PC-3 (cell line): ENCODE measurements at regions not wholly inside any gene's neighbourhood (a gene's known extent, or its start where the extent isn't known, plus 50 kb on each side); places are given as distances from the start of the nearest gene placed in this dataset.

Experiments used
- ATAC-seq: fragments of 200-7000 bp; cut with Tn5 transposase; 2 replicates; pipeline ENCODE4 v1.9.1; 2020; ENCODE audit warnings: mild to moderate bottlenecking, moderate library complexity
- BruUV-seq: library from RNA; stranded (reverse); fragments of 400-500 nt; replicated peaks from 2 replicates; lab custom pipeline; 2021; lab: Mats Ljungman, UMichigan
- CTCF ChIA-PET: fragments of 300-600 bp; sonication (Branson Sonifier 250); formaldehyde crosslinking; loops from one replicate; lab custom pipeline; 2022; ENCODE audit warnings: antibody characterized with exemption; lab: Charles Lee
- POLR2A ChIA-PET: fragments of 300-600 bp; sonication (Branson Sonifier 250); formaldehyde crosslinking; loops from one replicate; lab custom pipeline; 2022; ENCODE audit warnings: antibody characterized with exemption; ENCODE audit not compliant: unreplicated experiment; lab: Charles Lee
- DNase-seq: peaks from one replicate; pipeline ENCODE4 v3.0.0-alpha.2; 2015
- H2AFZ ChIP-seq: fragments of 300-600 bp; sonication (generic); 2 replicates; pipeline ENCODE4 v1.6.0; 2016; ENCODE audit warnings: antibody characterized with exemption, low read length
- H3F3A ChIP-seq: fragments of 300-600 bp; sonication (generic); one replicate; pipeline ENCODE4 v1.6.0; 2017; ENCODE audit warnings: antibody characterized with exemption, low read length, control low read depth, mild to moderate bottlenecking; ENCODE audit not compliant: unreplicated experiment
- H3K27ac ChIP-seq: fragments of 300-600 bp; sonication (generic); 2 replicates; pipeline ENCODE4 v1.5.1; 2016; ENCODE audit warnings: mild to moderate bottlenecking, low read length
- H3K27me3 ChIP-seq: fragments of 300-600 bp; sonication (generic); 2 replicates; pipeline ENCODE4 v1.6.1; 2016; ENCODE audit warnings: low read length, mixed read lengths
- H3K36me3 ChIP-seq: fragments of 300-600 bp; sonication (generic); 2 replicates; pipeline ENCODE4 v1.6.1; 2016; ENCODE audit warnings: low read depth, mixed run types, low read length, mixed read lengths
- H3K4me1 ChIP-seq: fragments of 300-600 bp; sonication (generic); 2 replicates; pipeline ENCODE4 v1.5.1; 2016; ENCODE audit warnings: low read length; ENCODE audit not compliant: insufficient read depth
- H3K4me2 ChIP-seq: fragments of 300-600 bp; sonication (generic); 2 replicates; pipeline ENCODE4 v1.6.0; 2016; ENCODE audit warnings: low read length
- H3K4me3 ChIP-seq: fragments of 300-600 bp; sonication (generic); 2 replicates; pipeline ENCODE4 v1.5.1; 2016; ENCODE audit warnings: mild to moderate bottlenecking, low read length, mixed read lengths
- H3K79me2 ChIP-seq: fragments of 300-600 bp; sonication (generic); 2 replicates; pipeline ENCODE4 v1.6.1; 2017; ENCODE audit warnings: low read length, mixed read lengths
- H3K9ac ChIP-seq: fragments of 300-600 bp; sonication (generic); 2 replicates; pipeline ENCODE4 v1.6.0; 2016; ENCODE audit warnings: mild to moderate bottlenecking, low read length
- H3K9me2 ChIP-seq: fragments of 300-600 bp; sonication (generic); replicated peaks from 2 replicates; pipeline ENCODE4 v1.6.1; 2016; ENCODE audit warnings: mixed run types, low read length, mixed read lengths
- H3K9me3 ChIP-seq: fragments of 300-600 bp; sonication (generic); 2 replicates; pipeline ENCODE4 v1.6.1; 2016; ENCODE audit warnings: low read length, mixed read lengths
- H4K20me1 ChIP-seq: fragments of 300-600 bp; sonication (generic); 2 replicates; pipeline ENCODE4 v1.6.1; 2016; ENCODE audit warnings: low read length, mixed read lengths
- EZH2 ChIP-seq: fragments of 300-600 bp; sonication (generic); IDR thresholded peaks from one replicate; pipeline ENCODE4 v1.6.1; 2017; ENCODE audit warnings: antibody characterized with exemption, mild to moderate bottlenecking, low read length; ENCODE audit not compliant: unreplicated experiment
- EZH2phosphoT487 ChIP-seq: fragments of 300-600 bp; sonication (generic); IDR thresholded peaks from 2 replicates; pipeline ENCODE4 v1.6.1; 2018; ENCODE audit warnings: mild to moderate bottlenecking, antibody characterized with exemption, low read length, borderline replicate concordance
- intact Hi-C: fragments of 100-400 bp; cut with micrococcal nuclease; formaldehyde crosslinking; loops from 2 replicates; pipeline ENCODE4 v1.9.0; 2023
- TF ChIP-seq, protein P1 (sequence below): fragments of 300-600 bp; sonication (generic); conservative IDR thresholded peaks from 2 replicates; pipeline ENCODE4 v1.5.1; 2017; ENCODE audit warnings: antibody characterized with exemption, low read depth, mild to moderate bottlenecking, low read length

GRCh38 chr9:80619356-80619755 is 1047.6 kb downstream of the TLE4 start:
- no peak overlapping the region for H3K4me3 ChIP-seq
- H2AFZ ChIP-seq = no peak overlapping the region
- intact Hi-C loops = no loop called here
- no TSS peak for BruUV-seq
- no peaks in the 10 kb centered on the region for H3F3A ChIP-seq
- no peaks in the 10 kb centered on the region for H4K20me1 ChIP-seq
- DNase-seq (no peak), ATAC-seq (no peak)
- no peaks in the 10 kb centered on the region for H3K27me3 ChIP-seq
- no peak overlapping the region for H3K9ac ChIP-seq
- ChIA-PET CTCF (no interaction called here), POLR2A (no interaction called here)
- no peaks in the 10 kb centered on the region for H3K9me3 ChIP-seq
- no peak for TF ChIP-seq EZH2
- H3K79me2 ChIP-seq = no peaks in the 10 kb centered on the region
- no peaks in the 10 kb centered on the region for H3K9me2 ChIP-seq
- H3K4me2 ChIP-seq = no peak overlapping the region
- no peaks in the 10 kb centered on the region for H3K36me3 ChIP-seq
- no peak overlapping the region for H3K27ac ChIP-seq
- H3K4me1 ChIP-seq = no peaks in the 10 kb centered on the region

GRCh38 chr9:80615964-80616363 is 1044.2 kb downstream of the TLE4 start:
- Histone ChIP-seq H3F3A (no peaks in the 10 kb centered on the region), H3K79me2 (no peaks in the 10 kb centered on the region), H3K9me3 (no peaks in the 10 kb centered on the region), H4K20me1 (no peaks in the 10 kb centered on the region), H3K9me2 (no peaks in the 10 kb centered on the region), H3K27ac (no peak overlapping the region), H2AFZ (no peak overlapping the region), H3K36me3 (no peaks in the 10 kb centered on the region), H3K4me3 (no peak overlapping the region), H3K4me1 (no peaks in the 10 kb centered on the region), H3K9ac (no peak overlapping the region), H3K4me2 (no peak overlapping the region), H3K27me3 (no peaks in the 10 kb centered on the region)
- ATAC-seq (no peak), DNase-seq (no peak)
- CTCF ChIA-PET = no interaction called here
- intact Hi-C loops = no loop called here
- POLR2A ChIA-PET = no interaction called here
- no peak for TF ChIP-seq EZH2phosphoT487
- TF ChIP-seq, protein P1, sequence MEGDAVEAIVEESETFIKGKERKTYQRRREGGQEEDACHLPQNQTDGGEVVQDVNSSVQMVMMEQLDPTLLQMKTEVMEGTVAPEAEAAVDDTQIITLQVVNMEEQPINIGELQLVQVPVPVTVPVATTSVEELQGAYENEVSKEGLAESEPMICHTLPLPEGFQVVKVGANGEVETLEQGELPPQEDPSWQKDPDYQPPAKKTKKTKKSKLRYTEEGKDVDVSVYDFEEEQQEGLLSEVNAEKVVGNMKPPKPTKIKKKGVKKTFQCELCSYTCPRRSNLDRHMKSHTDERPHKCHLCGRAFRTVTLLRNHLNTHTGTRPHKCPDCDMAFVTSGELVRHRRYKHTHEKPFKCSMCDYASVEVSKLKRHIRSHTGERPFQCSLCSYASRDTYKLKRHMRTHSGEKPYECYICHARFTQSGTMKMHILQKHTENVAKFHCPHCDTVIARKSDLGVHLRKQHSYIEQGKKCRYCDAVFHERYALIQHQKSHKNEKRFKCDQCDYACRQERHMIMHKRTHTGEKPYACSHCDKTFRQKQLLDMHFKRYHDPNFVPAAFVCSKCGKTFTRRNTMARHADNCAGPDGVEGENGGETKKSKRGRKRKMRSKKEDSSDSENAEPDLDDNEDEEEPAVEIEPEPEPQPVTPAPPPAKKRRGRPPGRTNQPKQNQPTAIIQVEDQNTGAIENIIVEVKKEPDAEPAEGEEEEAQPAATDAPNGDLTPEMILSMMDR = no peak
- TF ChIP-seq EZH2 = no peak
- BruUV-seq = no TSS peak

- ATAC-seq (no peak), DNase-seq (no peak)
- H3F3A ChIP-seq = no peaks in the 10 kb centered on the region
- POLR2A ChIA-PET = no interaction called here
- intact Hi-C loops = loop anchor here (1.0 to 10.0 kb wide), 4 partner anchors 94 to 1082 kb away; partner anchors contain the start of gene TLE1
- H3K27ac ChIP-seq = no peak overlapping the region
- H3K27me3 ChIP-seq = no peaks in the 10 kb centered on the region
- no peak overlapping the region for H3K4me2 ChIP-seq
- no peaks in the 10 kb centered on the region for H3K9me2 ChIP-seq
- H3K9ac ChIP-seq = no peak overlapping the region
- H2AFZ ChIP-seq = no peak overlapping the region
- H3K36me3 ChIP-seq = no peaks in the 10 kb centered on the region
- H3K79me2 ChIP-seq = no peaks in the 10 kb centered on the region
- no peaks in the 10 kb centered on the region for H4K20me1 ChIP-seq
- BruUV-seq = no TSS peak
- no peak overlapping the region for H3K4me3 ChIP-seq
- H3K9me3 ChIP-seq = no peaks in the 10 kb centered on the region
- CTCF ChIA-PET = no interaction called here
- TF ChIP-seq EZH2phosphoT487 (no peak), EZH2 (no peak)
- TF ChIP-seq, protein P1 = no peak
- H3K4me1 ChIP-seq = no peaks in the 10 kb centered on the region
These were observed 1034.0 kb downstream of the TLE4 start for GRCh38 chr9:80605793-80606192.
